Heart left ventricle (tissue), 13 donors: ENCODE measurements at regions not wholly inside any gene's neighbourhood (a gene's known extent, or its start where the extent isn't known, plus 50 kb on each side); places are given as distances from the start of the nearest gene placed in this dataset.

ENCODE experiments used
- POLR2A ChIP-seq, 2 donors: fragments of 450-650 bp; IDR thresholded peaks; one replicate each; pipeline ENCODE4 v1.6.1; 2017; ENCODE audit warnings: antibody characterized with exemption in 2 of 2, mild to moderate bottlenecking in 2 of 2, moderate library complexity in 2 of 2
- TF ChIP-seq, protein P1 (sequence below), 12 donors: fragments of 200-600 bp; sonication (generic) in 4 of 12; IDR thresholded peaks; one replicate each; pipeline versions ENCODE4 v1.5.0 to v1.8.0; 2018 to 2022; ENCODE audit warnings: antibody characterized with exemption in 12 of 12, mild to moderate bottlenecking in 5 of 12
- donor health status: ischemic (EF 13 %, LVEDD 7.1; RV severe dilation, severe dysfunction).
- donor health status: DM: no; HTN: yes; CAD: no.
- donor health status: DM: no; HTN: no; CAD: no.
- donor health status: ischemic (EF 25% LVEDD 6.9; RV normal size, moderate dysfunction).
- donor health status: ischemic (EF 25% LVEDD 5.7; RV mildly dilated, moderate dysfunction).
- donor health status: ischemic (EF 35%, LVEDD 5.7; RV mildly dilated, moderate dysfunction).
- donor health status: nonischemic (EF 11% LVEDD 7.7; RV severe dilation, severe dysfunction).
- donor health status: DM: yes; HTN: yes; CAD: no.
- donor health status: PGD.
- donor health status: ischemic (EF 29% LVEDD 5.4; RV normal size, mild dysfunction).
- donor health status: nonischemic (EF 23%, LVEDD 6.1; RV moderate dilation, normal function).

DNA sequence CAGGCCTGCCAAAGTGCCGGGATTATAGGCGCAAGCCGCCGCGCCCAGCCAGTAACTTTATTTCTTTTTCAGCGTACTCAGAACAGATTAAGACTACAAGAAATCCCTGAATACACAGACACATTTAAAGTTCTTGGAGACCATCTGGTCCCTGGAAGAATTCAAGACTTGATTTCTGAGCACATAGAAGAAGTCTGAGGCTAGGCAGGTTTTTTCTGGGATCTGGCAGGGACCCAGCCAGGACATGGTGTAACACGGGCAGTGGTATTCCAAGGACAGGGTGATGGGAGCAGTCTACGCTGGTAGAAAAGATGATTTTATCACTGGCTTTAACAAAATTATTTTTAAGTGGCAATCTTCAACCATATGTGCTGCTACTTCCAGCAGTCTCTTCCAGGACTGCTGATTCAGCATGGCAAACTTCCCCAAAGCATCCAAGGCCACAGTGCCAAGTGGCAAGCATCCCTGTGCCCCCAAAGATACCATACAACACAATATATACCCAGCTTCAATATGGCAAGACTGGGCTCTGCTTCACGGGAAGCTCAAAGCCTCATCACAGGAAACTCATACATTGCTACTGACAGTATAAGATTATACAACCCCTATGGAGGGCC is 105.2 kb upstream of the OR5AK2 start:
- TF ChIP-seq, protein P1, sequence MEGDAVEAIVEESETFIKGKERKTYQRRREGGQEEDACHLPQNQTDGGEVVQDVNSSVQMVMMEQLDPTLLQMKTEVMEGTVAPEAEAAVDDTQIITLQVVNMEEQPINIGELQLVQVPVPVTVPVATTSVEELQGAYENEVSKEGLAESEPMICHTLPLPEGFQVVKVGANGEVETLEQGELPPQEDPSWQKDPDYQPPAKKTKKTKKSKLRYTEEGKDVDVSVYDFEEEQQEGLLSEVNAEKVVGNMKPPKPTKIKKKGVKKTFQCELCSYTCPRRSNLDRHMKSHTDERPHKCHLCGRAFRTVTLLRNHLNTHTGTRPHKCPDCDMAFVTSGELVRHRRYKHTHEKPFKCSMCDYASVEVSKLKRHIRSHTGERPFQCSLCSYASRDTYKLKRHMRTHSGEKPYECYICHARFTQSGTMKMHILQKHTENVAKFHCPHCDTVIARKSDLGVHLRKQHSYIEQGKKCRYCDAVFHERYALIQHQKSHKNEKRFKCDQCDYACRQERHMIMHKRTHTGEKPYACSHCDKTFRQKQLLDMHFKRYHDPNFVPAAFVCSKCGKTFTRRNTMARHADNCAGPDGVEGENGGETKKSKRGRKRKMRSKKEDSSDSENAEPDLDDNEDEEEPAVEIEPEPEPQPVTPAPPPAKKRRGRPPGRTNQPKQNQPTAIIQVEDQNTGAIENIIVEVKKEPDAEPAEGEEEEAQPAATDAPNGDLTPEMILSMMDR (IDR thresholded peaks at IDR 0.05): no peak
- TF ChIP-seq POLR2A (IDR thresholded peaks at IDR 0.05): no peak
